ENCODE measurements at regions not wholly inside any gene's neighbourhood (a gene's known extent, or its start where the extent isn't known, plus 50 kb on each side); places are given as distances from the start of the nearest gene placed in this dataset.

DNA sequence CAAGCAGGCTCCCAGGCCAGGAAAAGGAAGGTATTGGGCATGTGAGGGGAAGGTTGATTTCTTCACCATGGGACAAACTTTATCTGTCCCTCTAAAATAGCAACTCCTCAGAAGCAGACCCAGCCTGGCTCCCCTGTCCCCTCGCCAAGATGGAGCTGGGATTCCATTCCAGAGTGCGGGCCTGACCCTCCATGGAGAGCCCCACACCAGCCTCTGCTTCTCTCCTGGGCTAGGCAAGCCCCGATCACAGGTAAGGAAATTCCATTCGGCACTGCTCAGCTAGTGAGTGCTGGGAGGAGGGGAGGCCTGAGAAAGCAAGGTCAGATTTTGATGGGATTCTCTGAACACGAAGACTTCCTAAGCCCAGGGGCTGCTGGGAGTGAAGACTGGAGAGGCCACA lies 98.4 kb downstream of the EFNB1 start:
- DNase-seq (ENCODE audit: low spot score): no peak

DNA sequence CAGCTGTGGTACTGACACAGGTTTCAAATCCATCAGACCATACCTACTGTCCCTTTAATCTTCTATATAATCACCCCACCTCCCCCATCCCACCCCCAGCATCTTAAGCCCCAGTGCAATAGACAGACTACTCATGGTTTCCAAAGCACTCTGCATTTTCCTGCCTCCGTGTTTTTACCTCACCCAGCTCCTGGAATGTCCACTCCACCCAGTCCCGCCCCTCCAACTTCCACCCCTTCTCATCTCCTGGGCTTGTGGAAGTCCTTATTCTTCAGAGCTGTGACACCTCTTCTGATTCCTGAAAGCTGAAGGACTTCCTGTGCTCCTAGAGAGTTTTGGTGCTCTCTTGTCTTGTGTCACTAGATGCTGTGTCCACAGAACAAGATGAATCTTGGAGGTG lies 94.3 kb downstream of the EFNB1 start:
- no peak for DNase-seq (ENCODE audit: low spot score)

DNA sequence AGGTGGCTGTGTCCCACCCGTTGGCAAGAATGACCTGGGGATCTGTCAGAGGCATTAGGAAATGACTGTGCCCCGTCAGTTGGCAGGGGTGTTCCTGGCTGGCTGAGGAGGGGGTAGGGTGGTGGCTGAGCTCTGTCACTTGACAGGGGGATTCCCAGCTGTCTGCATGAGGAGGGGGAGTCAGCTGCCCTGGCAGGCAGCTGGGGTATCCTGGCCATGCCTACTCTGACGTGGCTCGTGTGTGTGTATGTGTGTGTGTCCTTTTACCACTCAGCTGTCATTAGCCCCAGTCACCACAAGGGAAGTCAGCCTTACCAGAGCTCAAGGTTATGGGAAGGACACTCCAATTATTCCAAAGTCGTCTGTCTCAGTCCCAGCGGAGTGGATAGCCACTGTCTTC lies 93.2 kb downstream of the EFNB1 start:
- no peak for DNase-seq (ENCODE audit: low spot score)

DNA sequence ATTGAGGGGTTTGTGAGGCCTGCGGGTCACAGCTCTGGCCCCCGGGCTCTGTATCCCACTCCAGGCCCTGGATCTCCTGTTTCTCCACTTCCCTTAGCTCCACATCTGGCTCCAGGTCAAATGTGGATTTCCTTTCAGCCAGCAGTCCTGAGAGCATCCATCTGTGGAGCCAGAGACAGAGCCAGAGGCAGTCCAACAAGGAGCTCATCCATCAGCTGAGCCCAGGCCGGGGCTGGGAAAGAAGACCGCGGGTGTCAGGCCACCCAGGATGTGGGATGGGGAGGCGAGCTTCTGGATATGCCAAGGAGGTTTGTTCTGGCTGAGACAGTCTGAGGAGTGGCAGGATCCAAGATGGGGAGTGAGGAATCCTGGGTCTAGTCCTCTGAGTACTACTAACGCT lies 91.7 kb downstream of the EFNB1 start:
- DNase-seq (ENCODE audit: low spot score): no peak

DNA sequence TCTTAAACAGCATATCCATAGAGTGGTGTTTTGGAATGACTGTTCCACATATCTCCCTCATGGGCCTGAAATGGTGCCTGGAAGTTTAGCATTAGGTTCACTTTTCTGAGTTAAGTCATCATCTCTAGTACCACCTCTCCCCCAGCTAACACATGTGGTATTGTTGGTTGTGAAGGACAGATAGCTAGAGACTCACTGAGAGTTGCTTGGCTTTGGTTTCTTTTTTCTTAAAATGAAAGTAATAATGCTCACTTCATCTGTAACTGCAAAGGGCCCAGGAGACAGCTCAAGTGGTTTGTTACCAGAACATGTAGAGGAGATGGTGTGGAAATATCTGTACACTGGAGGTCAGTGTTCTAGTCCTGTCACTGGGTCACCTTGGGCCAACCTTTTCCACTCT lies 90.9 kb downstream of the EFNB1 start:
- no peak for DNase-seq (ENCODE audit: low spot score)

DNA sequence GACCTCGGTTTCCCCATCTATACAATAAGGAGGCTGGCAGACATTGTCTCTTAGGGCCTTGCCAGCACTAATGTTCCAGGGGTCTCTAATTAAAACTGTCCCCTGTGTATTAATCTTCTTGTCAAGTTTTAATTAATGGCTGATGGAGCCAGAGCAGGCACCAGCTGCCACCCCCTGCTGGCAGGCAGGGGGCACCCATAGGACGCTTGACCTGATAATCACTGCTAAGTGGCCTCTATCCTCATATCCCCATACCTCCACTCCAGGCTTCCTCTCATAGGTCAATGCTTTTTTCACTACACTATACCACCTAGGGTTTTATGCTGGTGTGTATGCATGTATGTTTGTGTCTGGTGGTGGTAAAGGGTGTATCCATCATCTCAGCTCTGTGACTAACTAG lies 89.4 kb downstream of the EFNB1 start:
- DNase-seq (ENCODE audit: low spot score): no peak

DNA sequence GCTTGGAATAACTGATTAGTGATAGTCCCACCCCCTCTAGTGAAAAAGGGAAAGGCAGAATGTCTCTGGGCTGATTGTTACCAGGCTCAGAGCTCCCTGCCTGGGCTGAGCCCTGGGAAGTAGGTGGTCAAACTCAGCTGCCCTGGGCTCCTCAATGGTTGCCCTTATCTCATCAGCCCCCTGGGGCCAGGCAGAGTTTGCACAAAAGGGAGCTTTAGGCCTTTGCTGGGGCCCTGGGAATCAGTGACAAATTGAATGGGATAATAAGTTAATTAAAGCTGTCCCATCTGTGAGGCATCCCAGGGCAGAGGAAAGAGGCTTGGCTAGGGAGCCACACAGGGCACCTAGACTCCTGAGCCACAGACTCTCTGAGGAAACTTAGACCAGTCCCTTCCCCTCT lies 89.0 kb downstream of the EFNB1 start:
- no peak for DNase-seq (ENCODE audit: low spot score)

DNA sequence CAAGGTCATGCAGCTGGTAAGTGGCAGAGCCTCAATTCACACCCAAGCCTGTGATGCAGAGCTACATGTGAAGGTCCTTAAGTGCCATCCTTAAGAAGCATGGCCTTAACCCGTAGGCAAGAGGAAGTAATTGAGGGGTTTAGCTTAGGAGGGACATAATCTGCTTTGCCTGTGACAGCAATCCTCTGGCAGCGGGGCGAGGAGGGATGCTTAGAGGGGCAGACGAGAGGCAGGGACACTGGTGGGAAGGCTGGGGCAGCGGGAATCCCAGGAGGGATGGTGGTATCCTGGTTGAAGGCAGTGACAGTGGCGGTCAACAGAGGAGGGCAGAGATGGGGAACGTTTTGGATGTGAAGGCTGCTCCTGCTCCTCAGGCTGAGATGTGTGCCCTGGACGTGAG lies 88.1 kb downstream of the EFNB1 start:
- DNase-seq (ENCODE audit: low spot score): no peak

DNA sequence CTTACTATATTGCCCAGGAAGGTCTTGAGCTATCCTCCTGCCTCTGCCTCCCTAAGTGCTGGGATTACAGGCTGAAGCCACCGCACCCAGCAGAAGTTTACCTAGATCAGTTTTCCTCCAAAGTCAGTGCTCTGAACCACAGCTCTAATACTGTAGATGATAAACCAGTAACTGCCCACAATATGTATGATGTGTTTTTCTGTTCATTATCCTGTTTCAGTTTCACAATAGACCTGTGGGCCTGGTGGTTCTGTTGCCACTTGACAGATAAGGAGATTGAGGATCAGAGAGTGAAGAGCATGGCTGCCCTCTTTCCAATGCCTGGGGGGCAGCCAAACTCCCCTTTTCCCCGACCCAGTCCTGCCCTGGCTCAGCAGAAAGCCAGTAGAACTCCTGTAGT lies 87.0 kb downstream of the EFNB1 start:
- DNase-seq (ENCODE audit: low spot score): no peak

DNA sequence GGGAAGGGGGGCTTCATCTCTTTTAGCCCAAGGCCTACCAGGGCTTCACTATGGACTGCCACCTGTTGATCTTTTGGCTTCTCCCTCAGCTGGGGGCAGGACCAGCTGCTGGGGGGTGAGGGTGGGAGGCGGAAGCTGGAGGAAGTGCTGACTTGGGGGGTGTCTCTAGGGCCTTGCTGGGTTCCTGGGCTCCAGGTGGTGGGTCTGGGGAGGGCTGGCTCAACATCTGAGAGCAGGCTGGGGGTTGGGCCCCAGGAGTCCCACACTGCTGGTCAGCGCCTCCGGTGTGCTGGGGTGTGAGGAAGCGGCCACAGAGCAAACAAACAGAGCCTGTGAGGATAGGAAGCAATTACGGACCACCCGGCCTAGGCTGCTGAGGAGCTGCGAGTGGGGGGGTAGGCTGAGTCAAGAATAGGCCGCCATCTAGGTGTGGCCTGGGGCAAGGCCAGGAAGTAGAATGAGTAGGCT lies 85.7 kb downstream of the EFNB1 start:
- no peak for DNase-seq (ENCODE audit: low spot score)

DNA sequence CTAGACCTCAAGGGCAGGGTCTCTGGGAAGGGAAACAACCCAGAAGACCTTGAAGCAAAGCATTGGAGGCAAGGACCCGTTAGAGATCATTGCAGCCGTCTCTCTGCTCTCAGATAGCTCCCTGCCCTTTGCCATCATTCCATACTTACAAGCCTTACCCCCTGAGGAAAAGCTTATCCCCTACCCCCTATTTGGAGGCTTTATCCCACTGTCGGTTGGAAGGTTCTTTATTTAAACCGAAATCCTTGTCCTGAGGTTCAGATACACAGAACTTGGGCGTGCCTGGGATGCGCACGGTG lies 84.4 kb downstream of the EFNB1 start:
- no peak for DNase-seq (ENCODE audit: low spot score)

DNA sequence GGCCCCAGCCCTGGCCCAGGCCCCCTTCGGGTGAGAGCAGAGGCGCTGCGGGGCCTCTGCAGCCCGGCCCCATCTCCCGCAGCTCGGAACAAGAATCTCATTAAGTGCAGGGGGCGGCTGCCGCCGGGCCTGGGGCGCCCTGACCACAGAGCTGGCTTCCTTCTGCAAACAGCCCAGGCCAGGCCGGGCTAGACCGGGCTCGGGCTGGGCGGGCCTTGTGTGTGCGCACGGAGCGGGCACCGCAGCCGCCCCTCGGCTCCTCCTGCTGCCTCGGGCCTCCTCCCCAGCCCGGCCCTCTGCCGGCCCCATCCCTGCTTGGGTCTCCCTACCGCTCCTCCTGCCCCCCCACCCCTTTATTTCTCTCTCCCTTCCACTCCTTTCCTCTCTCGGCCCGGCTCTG lies 83.3 kb downstream of the EFNB1 start:
- DNase-seq (ENCODE audit: low spot score): no peak

DNA sequence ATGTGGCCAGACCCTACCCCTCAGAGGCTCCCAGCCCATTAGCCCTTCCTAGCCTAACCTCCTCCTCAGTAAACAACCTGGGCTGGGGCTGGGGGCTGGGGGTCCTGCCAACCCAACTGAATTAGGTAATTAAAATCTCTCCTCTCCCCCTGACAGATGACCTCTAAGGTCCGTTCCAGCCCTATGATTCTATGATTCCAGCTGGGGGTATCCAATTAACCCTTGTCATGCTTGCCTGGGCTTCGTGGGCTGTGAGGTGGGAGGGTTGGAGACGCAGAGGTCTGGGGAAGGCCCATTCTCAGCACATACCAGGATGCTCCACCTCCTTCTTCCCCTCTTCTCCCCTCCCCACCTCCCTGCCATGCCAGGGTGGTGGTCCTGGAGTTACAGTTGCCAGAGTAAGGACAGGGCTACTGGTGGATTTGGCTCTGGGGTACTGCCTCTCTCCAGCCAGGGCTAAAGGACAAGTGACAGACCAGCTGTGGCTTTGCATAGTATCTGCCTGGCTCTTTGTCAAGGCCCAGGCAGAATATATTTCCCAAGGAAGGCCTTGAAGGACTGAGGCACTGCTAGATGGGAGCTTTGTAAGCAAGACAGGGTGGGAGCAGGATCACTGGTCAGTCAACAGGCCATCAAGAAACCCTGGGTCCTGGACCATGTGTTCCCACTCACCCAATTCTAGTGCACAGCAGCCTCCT lies 82.1 kb downstream of the EFNB1 start:
- no peak for DNase-seq (ENCODE audit: low spot score)

DNA sequence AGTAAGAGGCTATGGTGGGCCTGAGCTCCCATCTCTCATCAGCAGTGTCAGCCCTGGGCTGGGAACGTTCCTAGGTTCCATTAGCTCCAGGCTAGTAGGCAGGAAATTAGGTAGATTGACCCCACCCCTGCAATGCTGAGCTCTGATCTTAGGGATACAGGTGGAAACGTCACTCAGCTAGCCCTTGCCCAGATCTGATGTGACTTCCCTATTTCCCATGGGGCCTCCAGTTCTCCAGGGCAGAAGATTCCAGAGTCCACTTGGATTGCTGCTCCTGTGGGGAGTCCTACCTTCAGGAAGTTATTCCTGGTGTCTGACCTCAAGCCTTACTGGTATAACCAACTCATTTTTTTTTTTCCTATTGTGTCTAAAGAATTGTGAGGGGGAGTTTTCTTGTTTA lies 81.1 kb downstream of the EFNB1 start:
- DNase-seq (ENCODE audit: low spot score): no peak

DNA sequence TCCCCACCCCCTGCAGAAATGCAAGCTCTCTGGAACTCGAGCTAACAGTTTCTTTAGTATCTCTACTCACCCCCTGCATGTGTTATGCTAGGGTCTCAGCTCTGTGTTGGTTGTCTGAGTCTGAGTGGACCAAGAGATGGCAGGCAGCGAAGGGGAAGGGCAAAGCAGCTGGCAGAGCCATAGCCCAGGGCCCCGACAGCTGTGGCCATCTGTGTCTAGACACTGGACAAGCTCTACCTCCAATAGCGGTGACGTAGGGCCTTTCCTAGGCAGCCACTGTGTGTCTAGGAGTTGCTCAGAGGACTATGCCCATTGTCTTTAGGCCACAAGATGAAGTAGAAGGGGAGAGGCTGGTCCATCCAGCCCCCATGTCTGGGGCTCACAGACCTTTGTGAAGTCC lies 79.2 kb downstream of the EFNB1 start:
- DNase-seq (ENCODE audit: low spot score): no peak

DNA sequence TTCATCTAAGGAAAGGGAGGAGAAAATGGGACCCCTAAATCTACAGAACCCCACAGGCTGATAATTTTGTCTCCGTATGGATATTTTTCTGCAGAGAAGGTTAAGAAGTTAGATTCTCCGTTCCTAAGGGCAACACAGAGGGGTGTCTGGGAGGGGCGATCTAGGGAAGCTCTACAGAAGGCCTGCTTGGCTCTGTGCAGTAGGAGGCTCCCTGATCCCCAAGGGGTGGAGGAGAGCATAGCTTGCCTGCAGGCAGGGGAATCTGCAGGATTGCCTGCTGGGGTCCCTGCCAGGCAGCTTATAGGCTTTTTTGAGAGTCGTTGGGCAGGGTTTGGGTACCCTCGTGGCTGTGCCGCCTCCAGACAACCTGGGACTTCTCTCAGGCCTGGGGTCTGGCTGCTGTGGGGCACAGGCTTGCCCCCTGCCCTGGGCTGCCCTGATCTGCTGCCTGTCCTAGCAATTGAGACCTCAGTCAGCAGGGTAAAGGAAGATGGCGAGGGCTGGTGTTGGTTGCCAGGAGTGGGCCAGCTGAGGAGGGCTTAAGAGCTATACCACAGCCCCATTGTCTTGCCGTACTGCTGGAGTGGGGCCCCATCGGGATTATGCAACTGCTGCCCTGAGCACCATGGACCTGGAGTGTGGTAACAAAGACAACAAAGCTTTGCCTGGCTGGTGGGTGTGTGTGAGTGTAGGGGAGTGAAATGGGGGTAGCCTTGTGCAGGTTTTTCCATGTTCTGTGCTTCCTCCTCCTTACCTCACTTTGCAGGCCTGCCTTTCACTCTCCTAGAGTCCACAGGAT lies 74.1 kb downstream of the EFNB1 start:
- no peak for DNase-seq (ENCODE audit: low spot score)

DNA sequence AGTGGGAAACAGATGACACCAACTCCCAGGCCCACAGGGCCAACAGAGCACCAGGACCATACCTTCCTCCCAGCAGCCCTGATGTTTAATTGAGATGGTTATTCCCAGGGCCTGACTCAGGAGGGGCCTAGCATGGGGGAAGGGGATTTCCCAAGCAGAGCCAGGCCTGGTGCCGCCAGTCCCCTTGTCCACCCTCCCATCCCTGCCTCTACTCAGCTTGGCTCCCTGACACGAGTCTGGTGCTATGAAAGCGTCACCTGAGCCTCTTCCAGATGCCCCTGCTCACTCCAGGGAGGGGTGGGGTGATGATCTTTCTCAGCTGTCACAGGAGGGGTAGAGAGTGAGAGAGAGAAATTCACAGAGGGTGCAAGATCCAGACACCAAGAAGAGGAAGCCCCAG lies 72.7 kb downstream of the EFNB1 start:
- no peak for DNase-seq (ENCODE audit: low spot score)

DNA sequence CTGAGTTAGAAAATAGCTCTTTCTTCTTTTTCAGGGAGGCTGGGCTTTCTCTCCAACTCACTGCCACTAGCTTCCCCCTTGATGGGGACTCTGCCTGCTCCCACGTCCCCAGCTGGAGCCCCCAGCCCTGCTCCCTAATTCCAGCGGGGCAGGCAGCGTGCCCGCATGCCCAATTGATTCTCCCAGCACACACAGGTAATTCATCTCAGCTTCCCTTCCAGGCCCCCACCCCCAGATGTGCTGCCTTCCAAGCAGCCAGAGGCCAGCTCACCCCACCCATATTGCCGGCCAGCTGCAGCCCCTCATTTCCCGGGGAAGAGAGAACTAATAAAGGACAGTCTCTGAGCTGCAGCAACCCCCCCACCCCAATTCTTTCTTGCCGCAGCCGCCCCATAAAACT lies 69.8 kb downstream of the EFNB1 start:
- DNase-seq (ENCODE audit: low spot score): no peak

DNA sequence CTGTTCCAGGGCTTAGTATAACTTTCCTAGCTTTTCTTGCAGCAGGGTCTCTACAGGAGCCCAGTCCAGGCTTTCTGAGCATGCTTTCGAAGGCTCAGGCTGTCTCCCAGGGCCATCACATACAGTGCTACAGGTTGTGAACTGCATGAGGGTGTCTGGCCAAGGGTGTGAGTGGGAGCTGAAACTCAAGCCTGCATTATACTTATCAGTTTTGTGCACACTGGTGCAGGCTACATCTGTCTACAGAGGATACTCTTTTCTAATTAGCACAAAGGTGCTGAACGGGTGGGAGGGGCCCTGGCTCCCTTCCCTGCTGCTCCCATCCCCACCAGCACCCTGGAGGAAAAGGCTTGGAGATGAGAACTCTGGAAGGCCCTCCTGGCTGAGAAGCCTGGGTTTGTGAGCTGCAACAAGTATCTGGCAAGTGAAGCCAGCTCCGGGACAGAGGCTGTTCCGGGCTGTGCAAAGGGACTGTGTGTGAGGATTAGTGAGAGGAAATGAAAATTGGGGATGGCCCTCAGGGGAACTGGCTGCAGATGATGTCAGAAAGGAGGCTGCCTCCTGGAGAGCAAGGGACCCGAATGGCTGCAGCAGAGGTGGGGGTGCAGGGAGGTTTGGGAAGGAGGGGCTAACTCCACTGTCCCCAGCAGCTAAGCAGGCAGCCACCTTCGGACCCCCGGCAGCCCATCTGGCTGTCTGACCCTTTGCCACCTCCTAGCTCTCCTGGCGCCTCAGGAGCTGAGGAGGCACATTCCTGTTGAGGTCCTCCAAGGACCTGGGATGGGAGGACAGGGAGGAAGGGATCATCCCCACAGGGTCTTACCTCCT lies 68.5 kb downstream of the EFNB1 start:
- no peak for DNase-seq (ENCODE audit: low spot score)

DNA sequence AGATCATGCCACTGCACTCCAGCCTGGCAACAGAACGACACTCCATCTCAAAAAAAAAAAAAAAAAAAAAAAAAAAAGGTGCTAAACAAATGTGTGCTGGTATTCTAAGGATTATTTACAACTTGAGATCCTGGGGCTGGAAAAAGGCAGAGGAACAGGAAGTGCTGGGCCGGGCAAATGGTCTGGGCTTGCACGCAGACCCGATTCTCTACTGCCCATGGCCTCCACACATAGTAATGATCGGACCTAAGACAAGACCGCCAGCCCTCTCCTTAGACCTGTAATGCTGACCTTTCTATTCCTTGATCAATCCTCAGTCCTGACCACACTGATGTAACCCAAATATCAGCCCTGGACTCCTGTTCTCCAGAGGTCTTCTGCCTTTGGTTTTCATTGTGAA lies 67.8 kb downstream of the EFNB1 start:
- DNase-seq (ENCODE audit: low spot score): no peak

DNA sequence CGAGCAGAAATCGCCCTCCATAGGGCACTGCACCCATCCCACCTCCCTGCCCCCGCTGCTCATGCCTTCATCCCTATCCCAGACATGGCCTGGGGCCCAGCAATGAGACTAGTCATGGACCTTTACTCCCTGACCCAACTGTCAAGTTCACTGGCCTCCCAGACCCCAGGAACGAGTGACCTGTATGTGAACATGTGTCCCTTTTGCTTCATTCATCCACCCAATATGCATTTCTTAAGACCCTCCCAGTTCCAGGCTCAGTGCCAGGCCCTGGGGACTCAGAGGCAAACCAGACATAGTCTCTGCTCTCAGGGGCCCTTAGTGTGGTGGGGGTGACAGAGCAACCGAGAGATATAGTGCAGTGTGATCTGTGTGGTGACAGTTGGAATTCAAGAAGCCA lies 67.0 kb downstream of the EFNB1 start:
- DNase-seq (ENCODE audit: low spot score): no peak

DNA sequence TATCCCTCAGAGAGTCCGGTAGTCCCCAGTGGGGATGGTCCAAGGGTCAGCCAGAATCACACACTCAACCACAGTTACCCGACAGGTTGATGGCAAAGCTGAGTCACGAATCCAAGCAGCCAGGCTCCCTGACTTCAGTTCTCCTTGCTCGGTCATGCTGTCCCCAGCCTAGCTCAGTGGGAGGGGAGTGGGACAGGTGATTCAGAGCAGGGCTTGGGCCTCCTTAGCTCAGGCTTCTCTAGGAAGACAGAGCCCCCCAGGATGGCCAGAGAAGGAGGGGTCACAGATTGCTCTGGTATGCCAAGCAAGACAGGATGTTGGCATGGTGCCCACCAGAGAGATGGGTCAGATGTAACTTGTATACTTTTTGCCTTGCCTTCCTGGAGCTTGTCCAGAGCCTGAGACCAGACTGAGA lies 66.5 kb downstream of the EFNB1 start:
- no peak for DNase-seq (ENCODE audit: low spot score)

Data from CD4-positive, alpha-beta T cell treated with Interleukin-15 for 4 hours (primary cell).